ENCODE measurements at regions not wholly inside any gene's neighbourhood (a gene's known extent, or its start where the extent isn't known, plus 50 kb on each side); places are given as distances from the start of the nearest gene placed in this dataset.

DNA sequence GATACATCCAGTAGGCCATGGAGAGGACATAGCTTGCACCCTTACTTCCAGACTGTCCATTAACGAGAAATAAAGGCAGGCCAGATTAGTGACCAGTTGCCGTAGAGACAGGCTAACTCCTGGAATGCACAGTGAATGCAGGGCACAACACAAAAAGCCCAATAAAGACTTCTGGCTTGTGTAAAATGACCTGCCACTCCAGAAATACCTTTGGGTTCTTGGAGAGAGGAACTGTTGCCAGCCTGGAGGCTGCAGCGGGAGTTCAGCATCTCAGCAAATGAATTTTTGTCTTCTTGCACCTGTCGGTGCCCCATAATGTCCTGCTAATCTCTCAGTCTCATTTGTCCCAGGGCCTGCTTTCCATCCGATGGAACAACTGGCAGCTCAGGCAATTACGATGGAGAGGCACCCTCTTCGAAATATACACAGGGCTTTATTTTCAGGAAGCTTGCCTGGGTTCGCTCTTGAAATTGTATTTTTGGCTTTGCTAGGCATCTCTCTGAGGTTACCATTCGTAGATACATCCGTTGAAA lies 538.8 kb upstream of the ZNF462 start:
- no peak for DNase-seq (ENCODE audit: low read depth in 2 of 2)

DNA sequence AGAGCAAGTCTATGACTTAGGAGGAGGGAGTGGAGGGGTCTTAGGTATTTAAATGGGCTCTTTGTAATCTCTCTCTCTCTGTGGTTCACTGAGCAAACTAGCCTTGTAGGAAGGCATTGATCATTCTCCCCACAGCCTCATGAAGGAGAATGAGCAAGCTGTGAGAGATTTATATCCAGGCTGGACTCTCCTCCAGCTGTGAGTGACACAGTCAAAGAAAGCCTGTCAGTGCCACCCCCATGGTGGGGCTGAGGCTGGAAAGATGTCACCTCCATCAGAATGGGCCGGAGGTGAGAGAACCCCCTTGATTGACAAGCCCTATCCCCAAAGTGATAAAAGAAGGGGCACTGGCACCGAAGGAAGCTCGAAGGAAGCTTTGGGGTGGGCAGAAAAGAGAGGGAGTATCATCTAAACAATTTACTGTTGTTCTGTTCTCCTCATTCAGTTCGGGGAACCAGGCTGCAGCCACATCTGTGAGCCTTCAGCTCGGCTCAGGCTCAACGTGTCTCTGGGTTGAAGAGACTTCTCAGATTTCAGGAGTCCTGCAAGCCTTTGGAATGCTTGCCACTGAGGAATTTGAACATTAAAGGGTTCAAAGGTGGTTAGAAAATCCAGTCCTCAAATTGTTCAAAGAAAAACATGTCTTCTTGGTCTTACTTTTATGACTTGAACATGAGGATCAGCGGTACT lies 538.2 kb upstream of the ZNF462 start:
- no peak for DNase-seq (ENCODE audit: low read depth in 2 of 2)

DNA sequence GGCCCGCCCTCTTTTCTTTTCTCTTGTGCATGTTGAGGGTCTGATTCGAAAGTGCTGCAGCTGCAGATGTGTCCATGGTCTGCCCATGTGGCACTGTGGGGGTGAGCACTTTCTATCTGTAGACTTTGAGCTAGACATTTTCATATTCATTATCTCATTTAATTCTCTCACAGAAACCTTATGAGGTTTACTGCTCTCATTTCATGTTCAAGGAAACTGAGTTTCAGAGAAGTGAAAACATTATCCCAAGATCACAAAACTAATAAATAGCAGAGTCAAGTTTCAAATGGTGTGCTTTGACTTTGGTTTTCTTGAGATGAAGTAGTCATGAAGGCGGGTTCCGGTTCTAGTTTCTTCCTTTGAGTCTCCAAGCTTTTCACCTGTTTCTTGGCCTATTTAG lies 536.5 kb upstream of the ZNF462 start:
- DNase-seq (ENCODE audit: low read depth in 2 of 2) = no peak

- DNase-seq (ENCODE audit: low read depth in 2 of 2) = no peak
Observed at GRCh38 chr9:106333481-106333880, 529.5 kb upstream of the ZNF462 start.

DNA sequence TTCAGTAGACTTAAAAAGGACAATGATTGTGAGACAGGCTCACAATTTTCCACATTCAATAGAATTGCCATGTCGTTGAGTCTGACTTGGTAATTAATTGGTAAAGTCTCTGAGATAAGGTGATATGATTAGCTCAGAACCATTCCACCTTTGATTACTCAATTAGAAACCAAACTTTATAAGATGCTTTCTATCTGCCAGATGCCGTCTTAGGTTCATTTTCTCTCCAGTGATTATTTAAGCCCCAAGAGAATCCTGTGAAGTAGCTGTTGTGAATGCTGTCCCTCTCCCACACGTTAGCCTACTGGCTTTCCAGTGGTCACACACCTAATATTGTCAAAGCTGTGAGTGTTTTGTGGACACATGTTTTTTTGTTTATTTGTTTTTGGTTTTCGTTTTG lies 528.9 kb upstream of the ZNF462 start:
- DNase-seq (ENCODE audit: low read depth in 2 of 2) = no peak

DNA sequence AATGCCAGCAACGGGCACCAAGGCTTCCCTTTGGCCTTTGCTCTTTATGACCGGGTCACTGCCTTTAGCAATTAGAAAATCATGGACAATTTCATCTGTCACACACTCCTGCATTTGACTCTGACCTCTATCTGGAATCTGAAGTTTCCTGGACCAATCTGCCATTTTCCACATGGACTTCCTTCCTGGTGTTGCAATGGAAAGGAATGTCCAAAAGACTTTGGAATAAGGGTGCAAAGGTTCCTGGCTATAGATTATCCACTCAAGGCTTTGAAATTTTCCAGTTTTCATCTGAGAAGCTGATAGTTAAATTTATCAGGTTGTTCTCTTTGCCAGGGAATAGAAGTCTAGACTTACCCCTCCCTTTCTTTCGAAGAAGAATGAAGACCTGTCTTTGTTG lies 523.1 kb upstream of the ZNF462 start:
- DNase-seq (ENCODE audit: low read depth in 2 of 2) = no peak

DNA sequence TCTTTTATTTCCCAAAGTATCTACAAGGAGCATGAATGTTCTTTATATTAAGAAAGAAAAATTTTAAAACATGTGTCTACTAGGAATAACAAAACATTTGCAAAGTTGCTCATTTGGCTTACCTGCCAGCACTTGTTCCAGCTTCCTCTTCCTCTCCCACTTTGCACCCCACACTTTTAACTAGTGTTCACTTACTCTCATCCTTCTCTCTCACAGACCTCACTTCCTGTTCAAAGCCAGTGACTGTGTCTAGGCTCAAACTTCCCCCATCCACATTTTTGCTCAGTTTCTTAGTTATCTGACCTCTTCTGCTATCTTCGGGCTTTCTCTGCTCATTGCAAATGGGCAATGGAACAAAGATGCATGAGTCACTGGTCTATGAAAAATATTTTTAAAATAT lies 512.2 kb upstream of the ZNF462 start:
- no peak for DNase-seq (ENCODE audit: low read depth in 2 of 2)

GRCh38 chr9:106356924-106357323 lies 506.0 kb upstream of the ZNF462 start:
- DNase-seq (ENCODE audit: low read depth in 2 of 2) = no peak

DNA sequence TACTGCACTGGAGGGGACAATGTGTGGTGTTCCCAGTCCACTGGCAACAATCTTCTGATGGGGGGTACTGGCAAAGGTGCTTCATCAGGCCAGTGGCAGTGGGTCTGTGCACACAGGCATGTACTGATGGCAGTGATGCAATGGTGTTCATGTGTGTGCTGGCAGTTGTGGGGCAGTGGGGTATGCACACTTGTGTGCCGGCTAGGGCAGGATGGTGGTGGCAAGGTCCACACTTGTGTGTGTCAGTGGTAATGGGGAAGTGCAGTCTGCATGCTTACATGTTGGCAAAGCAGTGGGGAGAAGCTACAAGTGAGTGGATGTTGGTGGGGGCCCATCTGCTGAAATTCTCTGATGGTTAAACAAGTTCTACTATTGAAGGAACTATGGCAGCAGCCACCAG lies 504.6 kb upstream of the ZNF462 start:
- DNase-seq (ENCODE audit: low read depth in 2 of 2) = no peak

- no peak for DNase-seq (ENCODE audit: low read depth in 2 of 2)
Observed at GRCh38 chr9:106376689-106377088, 486.3 kb upstream of the ZNF462 start.

DNA sequence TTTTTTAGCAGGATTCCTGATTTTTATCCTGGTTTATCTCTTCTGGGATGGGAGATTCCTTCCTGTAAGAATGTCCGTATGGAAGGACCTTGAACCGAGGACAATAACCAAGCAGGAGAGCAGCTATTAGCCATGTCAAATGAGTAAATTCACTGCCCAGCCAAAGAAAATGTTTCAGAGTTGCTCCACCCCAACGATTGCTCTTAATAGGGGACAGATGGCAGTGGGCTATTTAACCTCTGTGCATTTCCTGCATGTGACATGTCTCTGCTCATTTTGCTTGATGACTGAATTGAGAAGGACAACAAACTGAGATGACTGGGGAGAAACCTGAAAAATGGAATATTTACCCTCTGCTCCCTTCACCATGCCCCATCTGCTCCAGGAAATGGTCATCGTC lies 479.9 kb upstream of the ZNF462 start:
- DNase-seq (ENCODE audit: low read depth in 2 of 2) = no peak

DNA sequence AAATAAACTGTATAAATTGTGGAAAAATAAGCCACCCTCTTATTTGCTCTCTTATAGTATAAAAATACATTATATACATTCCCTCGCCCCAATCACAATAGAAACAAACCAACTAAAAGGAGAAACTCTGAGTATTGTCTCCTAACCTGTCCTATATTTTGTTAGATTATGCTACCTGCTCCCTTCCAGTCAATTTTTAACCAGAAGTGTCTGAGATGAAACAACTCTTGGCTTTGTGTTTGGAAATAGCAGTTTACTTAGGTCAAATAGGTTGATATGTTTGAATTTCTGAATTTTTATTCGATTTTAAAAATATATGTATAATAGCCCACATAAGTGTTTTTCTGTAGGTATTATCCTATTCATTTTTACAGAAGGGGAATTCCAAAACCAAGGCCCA lies 475.0 kb upstream of the ZNF462 start:
- no peak for DNase-seq (ENCODE audit: low read depth in 2 of 2)

- DNase-seq (ENCODE audit: low read depth in 2 of 2) = no peak
Observed at GRCh38 chr9:106393226-106393625, 469.7 kb upstream of the ZNF462 start.

DNA sequence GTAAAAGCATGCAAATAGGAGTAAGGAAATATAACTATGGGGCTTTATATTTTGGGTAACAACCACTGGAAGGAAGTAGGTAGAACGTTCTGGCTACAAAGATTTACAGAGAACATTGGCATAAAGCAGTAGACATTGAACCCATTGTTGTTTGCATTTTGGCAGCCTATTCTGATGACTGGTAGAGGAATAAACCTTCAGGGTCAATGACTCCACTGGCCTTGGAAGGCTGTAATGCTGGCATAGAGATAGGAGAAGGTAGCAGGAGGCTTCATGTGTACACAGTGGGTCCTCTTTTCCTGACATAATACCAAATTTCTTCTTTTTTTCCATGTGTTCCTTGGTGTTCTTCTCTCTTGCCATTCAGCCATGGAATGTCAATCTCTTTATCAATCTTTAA lies 462.8 kb upstream of the ZNF462 start:
- DNase-seq (ENCODE audit: low read depth in 2 of 2) = no peak

DNA sequence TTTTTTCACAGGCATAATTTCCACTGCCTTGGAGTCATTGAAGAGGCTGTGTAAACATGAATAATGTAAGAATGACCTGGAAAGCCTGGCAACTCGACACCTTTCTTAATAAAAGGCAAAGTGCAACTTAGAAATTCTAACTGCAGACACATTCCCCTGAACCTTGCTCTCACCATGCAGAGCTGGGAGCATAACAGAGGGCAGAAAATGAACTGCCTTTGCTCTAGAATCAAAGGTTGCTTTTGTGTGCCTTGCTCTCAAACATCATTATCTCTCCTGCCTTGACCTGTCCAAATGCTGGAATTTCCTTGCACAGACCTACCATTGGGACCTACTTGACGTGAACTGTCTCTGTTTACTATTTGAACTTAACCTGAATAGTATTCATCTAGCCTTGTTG lies 462.0 kb upstream of the ZNF462 start:
- DNase-seq (ENCODE audit: low read depth in 2 of 2) = no peak

- DNase-seq (ENCODE audit: low read depth in 2 of 2) = no peak
Observed at GRCh38 chr9:106403081-106403480, 459.9 kb upstream of the ZNF462 start.

DNA sequence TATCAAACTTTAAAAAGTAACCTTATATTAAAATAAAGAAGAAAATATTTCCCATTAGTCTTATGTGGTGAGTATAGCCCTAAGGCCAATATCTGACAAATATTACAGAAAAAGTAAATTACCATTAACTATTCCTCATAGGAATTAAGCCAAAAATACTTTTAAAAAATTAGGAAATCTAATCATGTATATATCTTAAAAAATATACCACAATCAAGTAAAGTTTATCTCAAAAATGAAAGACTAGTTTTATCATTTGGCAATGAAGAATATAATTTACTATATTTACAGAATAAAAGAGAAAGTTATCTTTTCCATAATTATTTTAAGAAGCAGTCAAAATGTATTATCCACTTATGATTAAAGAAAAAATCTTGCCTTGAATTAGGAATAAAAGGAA lies 458.8 kb upstream of the ZNF462 start:
- no peak for DNase-seq (ENCODE audit: low read depth in 2 of 2)

DNA sequence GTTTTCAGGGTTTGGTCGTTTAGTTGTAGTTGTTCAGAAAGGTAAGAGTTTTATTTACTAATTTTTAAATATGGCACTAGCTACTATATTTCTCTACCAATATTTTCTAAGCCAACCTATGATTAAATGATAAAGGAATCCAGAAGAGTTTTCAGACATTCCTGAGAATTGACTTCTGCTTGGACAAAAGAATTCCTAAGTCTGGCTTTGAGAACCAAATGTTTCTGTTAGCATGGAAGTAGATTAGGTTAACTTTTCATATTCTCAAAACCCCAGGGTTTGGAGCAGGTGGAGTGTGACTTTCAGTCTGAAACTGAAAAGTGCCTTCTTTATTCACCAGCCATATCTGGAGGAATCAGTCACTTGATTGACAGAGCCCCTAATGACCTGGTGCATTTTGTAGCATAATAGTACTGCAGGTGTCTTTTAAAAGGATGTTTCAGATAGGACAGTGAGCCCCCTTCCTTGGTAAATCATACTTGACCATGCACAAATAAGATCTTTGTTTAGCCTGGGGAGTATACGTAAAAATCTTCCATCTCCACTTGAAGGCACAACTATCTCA lies 457.0 kb upstream of the ZNF462 start:
- DNase-seq (ENCODE audit: low read depth in 2 of 2) = no peak

- no peak for DNase-seq (ENCODE audit: low read depth in 2 of 2)
Observed at GRCh38 chr9:106414042-106414441, 448.9 kb upstream of the ZNF462 start.

GRCh38 chr9:106417685-106418084 lies 445.3 kb upstream of the ZNF462 start:
- no peak for DNase-seq (ENCODE audit: low read depth in 2 of 2)

DNA sequence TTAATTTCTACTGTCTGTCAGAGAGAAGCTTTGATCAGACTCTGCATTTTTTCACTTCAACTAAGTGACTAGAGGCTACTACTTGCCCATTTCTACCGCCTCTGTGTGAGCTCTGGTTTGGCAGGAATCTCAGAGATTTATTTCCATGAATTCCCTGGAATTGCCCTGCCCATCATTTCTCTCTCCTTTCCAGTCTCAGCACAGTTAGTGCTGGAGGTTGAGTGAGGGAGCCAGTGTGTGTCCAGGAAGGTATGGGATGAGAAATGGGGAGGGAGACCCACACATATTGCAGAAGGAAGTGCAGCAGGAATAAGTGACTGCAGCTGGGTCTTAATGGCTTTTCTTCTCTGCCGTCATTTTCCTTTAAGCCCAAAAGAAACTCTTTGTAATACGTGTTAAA lies 443.1 kb upstream of the ZNF462 start:
- DNase-seq (ENCODE audit: low read depth in 2 of 2) = no peak

- DNase-seq (ENCODE audit: low read depth in 2 of 2) = no peak
Observed at GRCh38 chr9:106420511-106420944, 442.4 kb upstream of the ZNF462 start.

DNA sequence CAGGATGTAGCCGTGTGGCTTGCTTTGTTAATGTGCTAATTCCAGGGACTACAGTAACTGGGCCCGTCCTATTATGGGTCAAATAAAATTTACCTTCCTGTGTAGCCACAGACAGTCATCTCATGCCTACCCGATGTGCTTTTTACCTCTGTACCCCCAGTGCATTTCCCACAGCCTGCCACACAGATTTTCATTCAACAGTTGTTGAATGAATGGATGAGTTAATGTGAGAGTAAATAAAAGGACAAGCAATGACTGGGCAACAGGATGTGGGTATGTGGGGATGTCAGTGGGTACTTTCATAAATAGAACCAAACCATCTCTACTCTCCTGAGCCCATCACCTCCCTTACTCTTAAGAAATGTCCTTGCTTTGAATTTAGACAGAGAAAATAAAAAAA lies 441.2 kb upstream of the ZNF462 start:
- DNase-seq (ENCODE audit: low read depth in 2 of 2) = no peak

- no peak for DNase-seq (ENCODE audit: low read depth in 2 of 2)
Observed at GRCh38 chr9:106423575-106423974, 439.4 kb upstream of the ZNF462 start.
